ENCODE measurements at regions not wholly inside any gene's neighbourhood (a gene's known extent, or its start where the extent isn't known, plus 50 kb on each side); places are given as distances from the start of the nearest gene placed in this dataset.
A peak's percentile ranks its signal among the peaks of the same experiment; 100 is the strongest.

DNA sequence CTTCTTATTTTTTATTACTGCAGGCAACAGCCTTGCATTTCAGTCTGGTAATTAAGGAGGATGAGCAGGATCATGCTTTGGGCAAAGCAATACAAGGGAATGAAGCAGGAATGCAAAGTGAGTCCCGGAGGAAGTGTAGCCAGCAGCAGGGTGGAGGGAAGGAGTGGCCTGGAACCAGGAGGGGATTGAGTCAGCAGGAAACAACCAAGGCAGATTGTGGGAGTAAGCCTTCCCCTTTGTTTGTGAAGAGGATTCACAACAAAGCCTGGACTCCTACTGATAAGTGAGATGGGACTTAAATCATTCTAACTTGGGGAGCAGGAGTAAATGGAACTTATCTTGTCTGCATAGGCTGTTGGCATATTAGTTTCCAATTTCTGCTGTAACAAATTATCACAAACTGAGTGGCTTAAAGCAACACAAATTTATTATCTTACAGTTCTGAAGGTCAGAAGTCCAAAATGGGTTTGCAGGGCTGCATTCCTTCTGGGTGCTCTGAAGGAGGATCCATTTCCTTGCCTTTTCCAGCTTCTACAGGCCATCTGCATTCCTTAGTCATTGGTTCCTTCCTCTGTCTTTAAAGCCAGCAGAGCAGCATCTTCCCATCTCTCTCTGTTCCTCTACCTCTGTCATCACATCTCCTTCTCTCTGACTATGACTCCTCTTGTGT, 93.2 kb upstream of the AP1S2 start:
- peak; percentile 73 for DNase-seq (ENCODE audit: low read depth)
- no peak for TF ChIP-seq CTCF (IDR thresholded peaks at IDR 0.05; ENCODE audit: insufficient read depth, low read depth, low read length, missing control alignments)

DNA sequence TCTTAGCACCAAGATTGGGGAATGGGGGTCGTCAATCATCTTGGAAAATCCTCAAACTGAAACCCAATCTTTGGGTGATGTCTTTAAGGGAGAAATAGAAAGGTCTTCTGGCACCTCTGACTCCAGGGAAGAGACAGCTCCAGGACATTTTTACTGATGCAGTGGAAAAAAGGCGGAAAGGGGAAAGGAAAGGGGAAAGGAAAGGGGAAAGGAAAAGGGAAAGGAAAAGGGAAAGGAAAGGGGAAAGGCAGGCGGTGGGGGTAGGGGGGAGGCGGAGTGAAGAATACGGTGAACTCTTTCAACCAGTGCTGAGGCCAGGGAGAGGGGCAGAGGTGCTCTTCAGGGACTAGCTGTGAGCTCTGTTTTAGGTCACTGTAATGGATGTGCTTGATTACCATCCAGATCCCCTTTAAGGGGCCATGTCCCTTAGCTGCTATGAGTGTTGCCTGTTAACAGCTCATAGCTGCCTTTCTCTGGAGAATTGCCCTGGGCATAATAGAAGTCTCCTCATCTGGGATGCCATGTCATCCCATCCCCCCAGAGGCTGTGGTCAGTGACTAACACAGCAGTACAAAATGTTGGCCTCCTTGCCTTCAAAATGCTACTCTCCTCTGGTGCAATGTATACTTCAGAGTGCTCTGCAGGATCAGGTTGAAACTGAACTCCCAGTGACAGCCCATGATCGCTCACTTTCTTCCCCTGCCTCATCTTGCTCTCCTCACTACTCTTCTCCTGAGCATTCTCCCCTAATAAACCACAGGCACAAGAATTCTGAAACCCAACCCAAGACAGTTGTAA, 92.4 kb upstream of the AP1S2 start:
- no peak overlapping the region for H3K4me3 ChIP-seq (ENCODE audit: low read length)
- TF ChIP-seq CTCF (IDR thresholded peaks at IDR 0.05; ENCODE audit: insufficient read depth, low read depth, low read length, missing control alignments), result no peak
- peak; percentile 88 for DNase-seq (ENCODE audit: low read depth)

More for the DNA sequence above, 93.2 kb upstream of the AP1S2 start:
- H3K4me3 ChIP-seq (ENCODE audit: low read length), result no peak overlapping the region

GRCh38 chrX:15943391-15943790, 88.8 kb upstream of the AP1S2 start:
- no peak for TF ChIP-seq CTCF (IDR thresholded peaks at IDR 0.05; ENCODE audit: insufficient read depth, low read depth, low read length, missing control alignments)
- no peak for DNase-seq (ENCODE audit: low read depth)
- H3K4me3 ChIP-seq (ENCODE audit: low read length), result no peak overlapping the region

- H3K4me3 ChIP-seq (ENCODE audit: low read length), result no peak overlapping the region
- no peak for DNase-seq (ENCODE audit: low read depth)
- no peak for TF ChIP-seq CTCF (IDR thresholded peaks at IDR 0.05; ENCODE audit: insufficient read depth, low read depth, low read length, missing control alignments)
Measured at GRCh38 chrX:15942307-15942706, 87.7 kb upstream of the AP1S2 start.

DNA sequence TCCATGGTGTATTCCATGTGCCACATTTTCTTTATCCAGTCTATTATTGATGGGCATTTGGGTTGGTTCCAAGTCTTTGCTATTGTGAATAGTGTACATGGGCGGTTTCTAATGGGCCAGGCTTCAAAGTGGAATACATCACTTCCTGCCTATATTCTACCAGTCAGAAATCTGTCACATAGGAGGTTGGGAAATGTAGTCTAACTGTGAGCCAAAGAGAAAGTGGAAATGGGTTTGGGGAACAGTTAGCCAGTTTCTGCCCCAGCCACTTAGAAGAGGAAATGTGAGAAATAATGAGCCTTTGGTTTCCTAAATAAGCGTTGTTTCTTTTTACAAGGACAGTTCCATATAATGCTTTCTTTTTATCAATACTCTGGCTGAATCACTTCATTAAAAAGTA, 85.1 kb upstream of the AP1S2 start:
- H3K4me3 ChIP-seq (ENCODE audit: low read length), result no peak overlapping the region
- no peak for TF ChIP-seq CTCF (IDR thresholded peaks at IDR 0.05; ENCODE audit: insufficient read depth, low read depth, low read length, missing control alignments)
- DNase-seq (ENCODE audit: low read depth), result no peak

DNA sequence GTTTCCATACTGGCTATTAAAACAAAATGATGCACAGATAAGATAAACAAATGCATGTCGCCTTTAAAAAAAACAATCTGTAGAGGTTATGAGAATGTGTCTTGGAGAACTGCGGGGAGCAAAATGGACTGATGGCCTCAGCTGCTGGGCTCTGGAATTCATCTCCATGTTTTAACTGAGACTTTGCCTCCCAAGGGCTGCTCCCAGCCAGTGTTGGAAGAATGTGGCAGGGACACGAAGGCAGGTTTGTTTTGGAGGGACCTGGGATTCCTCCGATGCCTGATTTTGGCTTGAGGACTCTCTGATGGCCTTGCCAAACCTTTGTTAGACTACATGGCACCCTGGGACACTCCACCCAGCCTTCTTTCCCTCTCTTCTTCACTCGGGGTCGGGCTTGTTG, 83.5 kb upstream of the AP1S2 start:
- DNase-seq (ENCODE audit: low read depth), result no peak
- TF ChIP-seq CTCF (IDR thresholded peaks at IDR 0.05; ENCODE audit: insufficient read depth, low read depth, low read length, missing control alignments), result no peak
- no peak overlapping the region for H3K4me3 ChIP-seq (ENCODE audit: low read length)
